Tibial artery (tissue), 4 donors: ENCODE measurements at regions not wholly inside any gene's neighbourhood (a gene's known extent, or its start where the extent isn't known, plus 50 kb on each side); places are given as distances from the start of the nearest gene placed in this dataset.

Source experiments
- DNase-seq, 2 donors: peaks; one replicate each; pipeline ENCODE4 v3.0.0-alpha.2; 2019
- H3K27ac ChIP-seq, 2 donors: fragments of 200-600 bp; sonication (generic) in 1 of 2; 1 replicate in 1 of 2; 2 replicates in 1 of 2; pipeline ENCODE4 v1.5.1; 2018 to 2019; ENCODE audit warnings: mild to moderate bottlenecking in 1 of 2
- H3K27me3 ChIP-seq, 2 donors: fragments of 200-600 bp; sonication (generic) in 1 of 2; one replicate each; pipeline versions ENCODE4 v1.5.1 to v1.6.0; 2016 to 2019
- H3K36me3 ChIP-seq, 3 donors: fragments of 200-600 bp; sonication (generic) in 2 of 3; one replicate each; pipeline ENCODE4 v1.5.1; 2016 to 2019; ENCODE audit warnings: mild to moderate bottlenecking in 2 of 3
- H3K4me1 ChIP-seq, 4 donors: fragments of 200-600 bp; sonication (generic) in 2 of 4; 1 replicate in 3 of 4; 2 replicates in 1 of 4; pipeline ENCODE4 v1.5.1; 2016 to 2019
- H3K4me3 ChIP-seq, 2 donors: fragments of 200-600 bp; sonication (generic) in 1 of 2; 1 replicate in 1 of 2; 2 replicates in 1 of 2; pipeline ENCODE4 v1.5.1; 2018 to 2019; ENCODE audit warnings: mild to moderate bottlenecking in 2 of 2
- H3K9me3 ChIP-seq, 3 donors: fragments of 200-600 bp; sonication (generic) in 1 of 3; one replicate each; pipeline ENCODE4 v1.5.1; 2016 to 2019
- intact Hi-C: fragments of 100-400 bp; cut with DNase I; formaldehyde crosslinking; loops from one replicate; pipeline ENCODE4 v1.15.0; 2023; ENCODE audit warnings: low total_unique reads
- TF ChIP-seq, protein P1 (sequence below), 2 experiments: fragments of 200-600 bp in 1 of 2; fragments of 450-650 bp in 1 of 2; IDR thresholded peaks; one replicate each; pipeline ENCODE4 v1.5.1; 2017 to 2019; ENCODE audit warnings: antibody characterized with exemption in 2 of 2, mild to moderate bottlenecking in 1 of 2, moderate library complexity in 1 of 2

DNA sequence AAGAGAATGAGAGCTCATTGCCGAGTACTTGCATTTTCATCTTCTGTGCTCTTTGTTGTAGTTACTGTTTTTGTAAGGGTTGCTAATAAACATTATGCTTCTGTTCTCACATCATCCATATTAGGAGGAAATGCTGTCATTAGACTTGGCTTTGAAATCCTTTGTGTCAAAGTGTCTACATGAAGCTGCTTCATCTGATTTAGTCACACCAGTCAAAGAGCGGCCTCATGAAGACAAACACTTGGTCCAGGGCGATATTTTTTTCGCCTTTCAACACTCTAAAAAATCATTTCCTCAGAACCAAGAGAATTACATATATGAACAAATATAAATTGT lies 105.0 kb downstream of the SPRY2 start:
- H3K4me1 ChIP-seq, result no peaks in the 10 kb centered on the region
- DNase-seq, result no peak
- no peak overlapping the region for H3K4me3 ChIP-seq
- no peaks in the 10 kb centered on the region for H3K36me3 ChIP-seq
- no peaks in the 10 kb centered on the region for H3K27me3 ChIP-seq
- no peak overlapping the region for H3K27ac ChIP-seq
- H3K9me3 ChIP-seq, result no peaks in the 10 kb centered on the region
- TF ChIP-seq, protein P1, sequence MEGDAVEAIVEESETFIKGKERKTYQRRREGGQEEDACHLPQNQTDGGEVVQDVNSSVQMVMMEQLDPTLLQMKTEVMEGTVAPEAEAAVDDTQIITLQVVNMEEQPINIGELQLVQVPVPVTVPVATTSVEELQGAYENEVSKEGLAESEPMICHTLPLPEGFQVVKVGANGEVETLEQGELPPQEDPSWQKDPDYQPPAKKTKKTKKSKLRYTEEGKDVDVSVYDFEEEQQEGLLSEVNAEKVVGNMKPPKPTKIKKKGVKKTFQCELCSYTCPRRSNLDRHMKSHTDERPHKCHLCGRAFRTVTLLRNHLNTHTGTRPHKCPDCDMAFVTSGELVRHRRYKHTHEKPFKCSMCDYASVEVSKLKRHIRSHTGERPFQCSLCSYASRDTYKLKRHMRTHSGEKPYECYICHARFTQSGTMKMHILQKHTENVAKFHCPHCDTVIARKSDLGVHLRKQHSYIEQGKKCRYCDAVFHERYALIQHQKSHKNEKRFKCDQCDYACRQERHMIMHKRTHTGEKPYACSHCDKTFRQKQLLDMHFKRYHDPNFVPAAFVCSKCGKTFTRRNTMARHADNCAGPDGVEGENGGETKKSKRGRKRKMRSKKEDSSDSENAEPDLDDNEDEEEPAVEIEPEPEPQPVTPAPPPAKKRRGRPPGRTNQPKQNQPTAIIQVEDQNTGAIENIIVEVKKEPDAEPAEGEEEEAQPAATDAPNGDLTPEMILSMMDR (IDR thresholded peaks at IDR 0.05), result no peak
- intact Hi-C loops, result no loop called here

GRCh38 chr13:80235166-80235966 lies 105.6 kb downstream of the SPRY2 start:
- Histone ChIP-seq H3K4me1 (no peaks in the 10 kb centered on the region), H3K36me3 (no peaks in the 10 kb centered on the region), H3K27ac (no peak overlapping the region), H3K9me3 (no peaks in the 10 kb centered on the region), H3K27me3 (no peaks in the 10 kb centered on the region), H3K4me3 (no peak overlapping the region)
- DNase-seq, result no peak
- TF ChIP-seq, protein P1 (IDR thresholded peaks at IDR 0.05), result no peak
- intact Hi-C loops, result no loop called here

- no peak overlapping the region for H3K4me3 ChIP-seq
- TF ChIP-seq, protein P1 (IDR thresholded peaks at IDR 0.05), result no peak
- H3K4me1 ChIP-seq, result no peaks in the 10 kb centered on the region
- no peaks in the 10 kb centered on the region for H3K27me3 ChIP-seq
- H3K9me3 ChIP-seq, result no peaks in the 10 kb centered on the region
- no peak for DNase-seq
- H3K36me3 ChIP-seq, result no peaks in the 10 kb centered on the region
- no peak overlapping the region for H3K27ac ChIP-seq
- intact Hi-C loops, result no loop called here
Measured at GRCh38 chr13:80227645-80228044, 113.3 kb downstream of the SPRY2 start.

DNA sequence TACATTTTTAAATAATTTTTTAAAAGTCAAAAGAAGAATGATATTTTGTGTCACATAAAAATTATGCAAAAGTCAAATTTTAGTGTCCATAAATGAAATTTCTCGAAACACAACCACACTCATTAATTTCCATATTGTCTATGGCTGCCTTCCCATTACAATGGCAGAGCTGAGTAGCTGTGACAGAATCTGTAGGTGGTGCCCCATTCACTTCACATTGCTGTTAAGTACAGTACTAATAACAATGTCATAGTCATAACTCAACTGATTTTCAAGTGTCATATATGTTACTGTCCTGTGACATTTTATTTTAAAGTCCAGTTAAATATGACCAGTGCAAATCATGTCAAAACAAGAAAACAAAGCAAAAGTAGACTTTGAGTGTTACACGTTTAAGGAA lies 114.3 kb downstream of the SPRY2 start:
- no peaks in the 10 kb centered on the region for H3K4me1 ChIP-seq
- TF ChIP-seq, protein P1 (IDR thresholded peaks at IDR 0.05), result no peak
- DNase-seq, result no peak
- H3K27me3 ChIP-seq, result no peaks in the 10 kb centered on the region
- H3K27ac ChIP-seq, result no peak overlapping the region
- intact Hi-C loops, result no loop called here
- no peaks in the 10 kb centered on the region for H3K9me3 ChIP-seq
- H3K4me3 ChIP-seq, result no peak overlapping the region
- no peaks in the 10 kb centered on the region for H3K36me3 ChIP-seq

DNA sequence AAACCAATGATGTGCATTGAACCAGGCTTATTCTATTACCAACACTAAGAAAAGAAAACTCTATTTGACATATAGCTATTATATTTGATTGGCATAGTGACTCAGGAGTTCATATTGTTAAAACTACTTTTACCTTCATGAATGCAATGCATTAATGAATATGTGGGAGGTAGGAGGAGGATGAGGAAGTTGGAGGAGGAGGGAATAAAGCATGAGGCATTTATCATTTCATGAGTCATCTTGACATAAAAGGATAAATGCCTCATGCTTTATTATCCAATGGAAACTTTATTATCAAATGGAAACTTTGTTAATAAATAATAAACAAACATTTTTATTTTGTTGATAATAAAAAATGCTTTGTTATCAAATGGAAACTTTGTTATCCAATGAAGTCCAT lies 116.5 kb downstream of the SPRY2 start:
- Histone ChIP-seq H3K27ac (no peak overlapping the region), H3K9me3 (no peaks in the 10 kb centered on the region), H3K36me3 (no peaks in the 10 kb centered on the region), H3K27me3 (no peaks in the 10 kb centered on the region), H3K4me1 (no peaks in the 10 kb centered on the region), H3K4me3 (no peak overlapping the region)
- TF ChIP-seq, protein P1 (IDR thresholded peaks at IDR 0.05), result no peak
- intact Hi-C loops, result no loop called here
- no peak for DNase-seq
